Stomach (tissue), 8 donors: ENCODE measurements at regions not wholly inside any gene's neighbourhood (a gene's known extent, or its start where the extent isn't known, plus 50 kb on each side); places are given as distances from the start of the nearest gene placed in this dataset.

Source experiments
- DNase-seq, 2 donors: peaks; one replicate each; pipeline versions ENCODE4 v3.0.0 to v3.0.0-alpha.2; 2013 to 2019
- H3K27ac ChIP-seq, 5 donors: fragments of 200-600 bp in 4 of 5; sonication (generic) in 4 of 5; one replicate each; pipeline ENCODE4 v1.5.1; 2013 to 2019; ENCODE audit warnings: mild to moderate bottlenecking in 1 of 5, moderate library complexity in 1 of 5
- H3K27me3 ChIP-seq, 3 donors: fragments of 200-600 bp; sonication (generic); one replicate each; pipeline ENCODE4 v1.5.1; 2017 to 2019; ENCODE audit warnings: mixed run types in 1 of 3
- H3K36me3 ChIP-seq, 4 donors: fragments of 200-600 bp; sonication (generic); 1 replicate in 3 of 4; 2 replicates in 1 of 4; pipeline ENCODE4 v1.5.1; 2016 to 2019
- H3K4me1 ChIP-seq, 4 donors: fragments of 200-600 bp; sonication (generic); one replicate each; pipeline ENCODE4 v1.5.1; 2016 to 2019
- H3K4me3 ChIP-seq, 4 donors: fragments of 200-600 bp; sonication (generic) in 3 of 4; one replicate each; pipeline ENCODE4 v1.5.1; 2016 to 2019; ENCODE audit warnings: mild to moderate bottlenecking in 1 of 4
- H3K9me3 ChIP-seq, 4 donors: fragments of 200-600 bp; sonication (generic); one replicate each; pipeline ENCODE4 v1.5.1; 2016 to 2019
- EP300 ChIP-seq: sonication (generic); formaldehyde crosslinking; IDR thresholded peaks from one replicate; pipeline ENCODE4 v1.6.1; 2017; ENCODE audit warnings: antibody characterized with exemption
- POLR2A ChIP-seq, 4 donors: fragments of 450-650 bp; IDR thresholded peaks; one replicate each; pipeline ENCODE4 v1.6.1; 2016; ENCODE audit warnings: antibody characterized with exemption in 4 of 4, control low read depth in 2 of 4, mild to moderate bottlenecking in 1 of 4, moderate library complexity in 1 of 4
- POLR2AphosphoS5 ChIP-seq, 3 donors: sonication (generic); formaldehyde crosslinking; IDR thresholded peaks; one replicate each; pipeline ENCODE4 v1.6.1; 2016; ENCODE audit warnings: antibody characterized with exemption in 3 of 3
- WGBS, 5 donors: extraction: QIAGEN DNeasy Blood & Tissue Kit in 3 of 5; methylation state at CpG; one replicate each; pipeline versions ENCODE4 v1.1.5 to v1.1.7; 2013 to 2018; 5-methylcytosine and 5-hydroxymethylcytosine counted together
- intact Hi-C: fragments of 100-400 bp; cut with DNase I; formaldehyde crosslinking; loops from one replicate; pipeline ENCODE4 v1.15.1; 2023; ENCODE audit warnings: low total_unique reads
- TF ChIP-seq, protein P1 (sequence below), 7 experiments: fragments of 450-650 bp in 4 of 7; fragments of 200-600 bp in 3 of 7; sonication (generic) in 3 of 7; IDR thresholded peaks; one replicate each; pipeline ENCODE4 v1.5.1; 2016 to 2019; ENCODE audit warnings: antibody characterized with exemption in 7 of 7, control low read depth in 2 of 7, mild to moderate bottlenecking in 1 of 7
- donor health status: healthy with polysubstance abuse.
- donor health status: Bipolar disorder and iron deficiency.
- donor health status: healthy.

DNA sequence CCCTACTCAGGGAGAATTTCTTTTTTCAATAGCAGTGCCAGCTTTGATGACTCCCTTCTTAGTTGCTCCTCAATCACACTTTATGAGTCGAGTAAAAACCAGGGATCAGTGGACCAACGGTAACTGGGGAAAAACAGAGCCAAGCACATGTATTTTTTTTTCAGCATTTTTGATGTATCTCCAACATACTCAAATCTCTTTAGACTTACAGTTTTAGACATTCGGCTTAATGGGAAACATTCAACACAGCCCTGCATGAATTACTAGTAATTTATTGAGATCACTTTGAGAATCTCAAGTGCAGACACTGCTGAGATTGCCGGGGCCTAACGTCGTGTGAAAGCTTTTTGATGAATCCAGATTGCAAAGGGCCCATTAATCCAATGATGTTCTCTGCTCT, 306.7 kb downstream of the NUAK1 start:
- TF ChIP-seq, protein P1, sequence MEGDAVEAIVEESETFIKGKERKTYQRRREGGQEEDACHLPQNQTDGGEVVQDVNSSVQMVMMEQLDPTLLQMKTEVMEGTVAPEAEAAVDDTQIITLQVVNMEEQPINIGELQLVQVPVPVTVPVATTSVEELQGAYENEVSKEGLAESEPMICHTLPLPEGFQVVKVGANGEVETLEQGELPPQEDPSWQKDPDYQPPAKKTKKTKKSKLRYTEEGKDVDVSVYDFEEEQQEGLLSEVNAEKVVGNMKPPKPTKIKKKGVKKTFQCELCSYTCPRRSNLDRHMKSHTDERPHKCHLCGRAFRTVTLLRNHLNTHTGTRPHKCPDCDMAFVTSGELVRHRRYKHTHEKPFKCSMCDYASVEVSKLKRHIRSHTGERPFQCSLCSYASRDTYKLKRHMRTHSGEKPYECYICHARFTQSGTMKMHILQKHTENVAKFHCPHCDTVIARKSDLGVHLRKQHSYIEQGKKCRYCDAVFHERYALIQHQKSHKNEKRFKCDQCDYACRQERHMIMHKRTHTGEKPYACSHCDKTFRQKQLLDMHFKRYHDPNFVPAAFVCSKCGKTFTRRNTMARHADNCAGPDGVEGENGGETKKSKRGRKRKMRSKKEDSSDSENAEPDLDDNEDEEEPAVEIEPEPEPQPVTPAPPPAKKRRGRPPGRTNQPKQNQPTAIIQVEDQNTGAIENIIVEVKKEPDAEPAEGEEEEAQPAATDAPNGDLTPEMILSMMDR (IDR thresholded peaks at IDR 0.05), result no peak
- no peak for TF ChIP-seq EP300
- Histone ChIP-seq H3K27me3 (no peaks in the 10 kb centered on the region), H3K4me3 (no peak overlapping the region), H3K36me3 (no peaks in the 10 kb centered on the region), H3K27ac (no peak overlapping the region), H3K4me1 (no peaks in the 10 kb centered on the region), H3K9me3 (no peaks in the 10 kb centered on the region)
- 87 to 97% (median 89%) methylated on average over 6 of the region's 6 CpGs for WGBS, 5 donors
- no peak for DNase-seq
- intact Hi-C loops, result no loop called here

- Histone ChIP-seq H3K27ac (no peak overlapping the region), H3K4me3 (no peak overlapping the region), H3K4me1 (no peaks in the 10 kb centered on the region), H3K27me3 (no peaks in the 10 kb centered on the region), H3K36me3 (no peaks in the 10 kb centered on the region), H3K9me3 (no peaks in the 10 kb centered on the region)
- WGBS, 5 donors, result 75 to 91% (median 86%) methylated on average over 4 of the region's 4 CpGs
- intact Hi-C loops, result no loop called here
- TF ChIP-seq, protein P1 (IDR thresholded peaks at IDR 0.05), result no peak
- TF ChIP-seq POLR2A (IDR thresholded peaks at IDR 0.05) (no peak), EP300 (no peak), POLR2AphosphoS5 (IDR thresholded peaks at IDR 0.05) (no peak)
- no peak for DNase-seq
Measured at GRCh38 chr12:105832806-105833205, 305.9 kb downstream of the NUAK1 start.

DNA sequence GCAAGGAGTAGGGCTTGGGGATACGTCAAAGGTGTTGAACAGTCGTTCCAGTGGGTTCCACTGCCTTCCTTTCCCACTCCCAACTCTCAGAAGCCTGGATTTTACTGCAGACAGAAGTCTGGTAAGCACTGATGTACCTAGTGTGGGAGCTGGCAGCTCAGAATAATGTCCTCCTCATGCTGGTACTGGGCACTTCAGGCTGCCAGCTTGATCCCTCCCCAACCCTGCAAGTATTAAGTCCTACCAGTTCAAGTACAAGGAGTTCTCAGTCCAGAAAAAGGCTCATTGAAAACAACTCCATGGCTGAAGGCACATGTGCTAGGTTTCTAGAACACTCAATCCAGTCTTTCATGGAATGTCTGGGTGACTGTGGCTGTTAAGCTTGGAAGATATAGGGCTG, 304.3 kb downstream of the NUAK1 start:
- no peak overlapping the region for H3K4me3 ChIP-seq
- intact Hi-C loops, result no loop called here
- no peaks in the 10 kb centered on the region for H3K9me3 ChIP-seq
- no peak for DNase-seq
- no peaks in the 10 kb centered on the region for H3K4me1 ChIP-seq
- WGBS, 5 donors, result 40 to 72% (median 58%) methylated on average over 2 of the region's 2 CpGs
- no peaks in the 10 kb centered on the region for H3K36me3 ChIP-seq
- TF ChIP-seq EP300 (no peak), POLR2A (IDR thresholded peaks at IDR 0.05) (no peak), POLR2AphosphoS5 (IDR thresholded peaks at IDR 0.05) (no peak)
- TF ChIP-seq, protein P1 (IDR thresholded peaks at IDR 0.05), result no peak
- H3K27ac ChIP-seq, result no peak overlapping the region
- H3K27me3 ChIP-seq, result no peaks in the 10 kb centered on the region

GRCh38 chr12:105835580-105836241, 303.0 kb downstream of the NUAK1 start:
- intact Hi-C loops, result no loop called here
- 84 to 87% (median 86%) methylated on average over 4 of the region's 4 CpGs for WGBS, 5 donors

More at GRCh38 chr12:105835580-105836241, 303.0 kb downstream of the NUAK1 start:
- DNase-seq, result no peak
- H3K4me3 ChIP-seq, result no peak overlapping the region
- no peak overlapping the region for H3K27ac ChIP-seq
- H3K36me3 ChIP-seq, result no peaks in the 10 kb centered on the region
- no peaks in the 10 kb centered on the region for H3K27me3 ChIP-seq
- H3K9me3 ChIP-seq, result no peaks in the 10 kb centered on the region
- no peaks in the 10 kb centered on the region for H3K4me1 ChIP-seq
- TF ChIP-seq, protein P1 (IDR thresholded peaks at IDR 0.05), result no peak
- TF ChIP-seq POLR2AphosphoS5 (IDR thresholded peaks at IDR 0.05) (no peak), POLR2A (IDR thresholded peaks at IDR 0.05) (no peak)
